Upper lobe of right lung (tissue), 1 donor: ENCODE measurements at regions not wholly inside any gene's neighbourhood (a gene's known extent, or its start where the extent isn't known, plus 50 kb on each side); places are given as distances from the start of the nearest gene placed in this dataset.
A peak's percentile ranks its signal among the peaks of the same experiment; 100 is the strongest.

Experiments
- ATAC-seq: fragments of 200-7000 bp; cut with Tn5 transposase; one replicate; pipeline ENCODE4 v1.9.1; 2020; ENCODE audit warnings: mild to moderate bottlenecking, moderate library complexity
- DNase-seq: peaks from one replicate; pipeline ENCODE4 v3.0.0-alpha.2; 2020
- H3K27ac ChIP-seq: fragments of 200-600 bp; one replicate; pipeline ENCODE4 v1.8.0; 2022
- H3K27me3 ChIP-seq: fragments of 200-600 bp; one replicate; pipeline ENCODE4 v1.8.0; 2022; ENCODE audit warnings: mild to moderate bottlenecking
- H3K36me3 ChIP-seq: fragments of 200-600 bp; one replicate; pipeline ENCODE4 v1.8.0; 2022
- H3K4me1 ChIP-seq: fragments of 200-600 bp; one replicate; pipeline ENCODE4 v1.8.0; 2022
- H3K4me3 ChIP-seq: fragments of 200-600 bp; one replicate; pipeline ENCODE4 v1.8.0; 2022; ENCODE audit warnings: mild to moderate bottlenecking
- H3K9me3 ChIP-seq: fragments of 200-600 bp; one replicate; pipeline ENCODE4 v1.8.0; 2022
- intact Hi-C: fragments of 100-400 bp; cut with DNase I; formaldehyde crosslinking; loops from one replicate; pipeline ENCODE4 v1.11.0; 2022
- TF ChIP-seq, protein P1 (sequence below): fragments of 200-600 bp; IDR thresholded peaks from one replicate; pipeline ENCODE4 v1.8.0; 2022; ENCODE audit warnings: antibody characterized with exemption
- donor health status: DM: no; HTN: yes; CAD: no; lungs with severe emphysema.

DNA sequence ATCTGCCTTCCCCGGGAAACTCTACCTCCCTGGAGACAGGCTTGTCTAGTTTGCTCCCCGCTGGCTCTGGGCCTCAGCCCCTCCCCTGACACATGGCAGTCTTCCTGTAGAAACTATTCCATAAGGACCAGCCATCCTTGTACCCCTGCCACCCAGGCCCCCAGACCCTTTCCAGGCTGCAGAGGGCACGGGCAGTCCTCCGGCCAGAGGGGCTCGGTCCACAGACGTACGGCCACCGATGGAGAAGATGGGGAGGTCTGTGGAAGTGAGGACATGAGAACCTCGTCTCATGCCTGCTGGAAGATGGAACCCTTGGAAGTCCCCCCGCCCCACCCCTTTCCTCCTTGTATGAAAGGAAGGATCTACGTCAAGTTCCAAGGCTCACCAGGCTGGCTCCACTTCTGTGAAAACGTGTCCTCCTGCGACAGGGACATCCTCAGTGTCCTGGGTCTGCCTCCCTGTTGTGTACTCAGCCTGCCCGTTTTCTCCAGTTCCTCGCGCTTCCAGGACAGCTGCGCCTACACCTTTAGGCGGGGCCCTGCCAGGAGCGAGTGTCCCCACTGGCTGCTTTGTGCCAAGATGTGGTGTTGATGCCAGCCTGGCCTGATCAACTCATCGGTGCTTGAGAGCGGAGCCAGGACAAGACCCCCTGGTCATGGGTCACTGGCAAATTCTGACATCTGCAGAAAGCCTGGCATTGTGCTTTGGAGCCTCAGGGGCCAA, 414.9 kb downstream of the GLRX3 start:
- H3K9me3 ChIP-seq, result no peaks in the 10 kb centered on the region
- ATAC-seq, result peak; percentile 6
- no peaks in the 10 kb centered on the region for H3K4me1 ChIP-seq
- intact Hi-C loops, result no loop called here
- H3K36me3 ChIP-seq, result no peaks in the 10 kb centered on the region
- TF ChIP-seq, protein P1, sequence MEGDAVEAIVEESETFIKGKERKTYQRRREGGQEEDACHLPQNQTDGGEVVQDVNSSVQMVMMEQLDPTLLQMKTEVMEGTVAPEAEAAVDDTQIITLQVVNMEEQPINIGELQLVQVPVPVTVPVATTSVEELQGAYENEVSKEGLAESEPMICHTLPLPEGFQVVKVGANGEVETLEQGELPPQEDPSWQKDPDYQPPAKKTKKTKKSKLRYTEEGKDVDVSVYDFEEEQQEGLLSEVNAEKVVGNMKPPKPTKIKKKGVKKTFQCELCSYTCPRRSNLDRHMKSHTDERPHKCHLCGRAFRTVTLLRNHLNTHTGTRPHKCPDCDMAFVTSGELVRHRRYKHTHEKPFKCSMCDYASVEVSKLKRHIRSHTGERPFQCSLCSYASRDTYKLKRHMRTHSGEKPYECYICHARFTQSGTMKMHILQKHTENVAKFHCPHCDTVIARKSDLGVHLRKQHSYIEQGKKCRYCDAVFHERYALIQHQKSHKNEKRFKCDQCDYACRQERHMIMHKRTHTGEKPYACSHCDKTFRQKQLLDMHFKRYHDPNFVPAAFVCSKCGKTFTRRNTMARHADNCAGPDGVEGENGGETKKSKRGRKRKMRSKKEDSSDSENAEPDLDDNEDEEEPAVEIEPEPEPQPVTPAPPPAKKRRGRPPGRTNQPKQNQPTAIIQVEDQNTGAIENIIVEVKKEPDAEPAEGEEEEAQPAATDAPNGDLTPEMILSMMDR, result no peak
- H3K4me3 ChIP-seq, result no peak overlapping the region
- H3K27me3 ChIP-seq, result no peaks in the 10 kb centered on the region
- peak; percentile 55 for DNase-seq
- no peak overlapping the region for H3K27ac ChIP-seq

DNA sequence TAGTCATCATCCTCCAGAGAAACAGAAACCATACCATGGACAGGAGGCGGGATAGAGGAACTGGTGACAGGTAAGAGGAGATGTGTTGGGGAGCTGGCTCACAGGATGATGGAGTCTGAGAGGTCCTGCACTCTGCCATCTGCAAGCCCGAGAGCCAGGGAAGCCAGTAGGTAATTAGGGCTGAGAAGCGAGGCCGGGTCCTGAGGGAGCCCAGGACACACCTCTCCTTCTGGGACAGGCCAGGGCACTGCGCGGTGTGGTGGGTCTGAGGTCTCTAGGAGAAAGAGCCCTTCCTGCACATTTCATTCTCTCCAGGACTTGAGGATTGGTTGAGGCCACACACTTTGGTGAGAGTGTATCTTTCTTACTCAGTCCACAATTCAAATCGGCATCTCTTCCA, 415.5 kb downstream of the GLRX3 start:
- DNase-seq (peak; percentile 40), ATAC-seq (no peak)
- no peaks in the 10 kb centered on the region for H3K4me1 ChIP-seq
- no peaks in the 10 kb centered on the region for H3K36me3 ChIP-seq
- H3K9me3 ChIP-seq, result no peaks in the 10 kb centered on the region
- H3K27me3 ChIP-seq, result no peaks in the 10 kb centered on the region
- intact Hi-C loops, result no loop called here
- TF ChIP-seq, protein P1, result no peak
- H3K4me3 ChIP-seq, result no peak overlapping the region
- H3K27ac ChIP-seq, result no peak overlapping the region

DNA sequence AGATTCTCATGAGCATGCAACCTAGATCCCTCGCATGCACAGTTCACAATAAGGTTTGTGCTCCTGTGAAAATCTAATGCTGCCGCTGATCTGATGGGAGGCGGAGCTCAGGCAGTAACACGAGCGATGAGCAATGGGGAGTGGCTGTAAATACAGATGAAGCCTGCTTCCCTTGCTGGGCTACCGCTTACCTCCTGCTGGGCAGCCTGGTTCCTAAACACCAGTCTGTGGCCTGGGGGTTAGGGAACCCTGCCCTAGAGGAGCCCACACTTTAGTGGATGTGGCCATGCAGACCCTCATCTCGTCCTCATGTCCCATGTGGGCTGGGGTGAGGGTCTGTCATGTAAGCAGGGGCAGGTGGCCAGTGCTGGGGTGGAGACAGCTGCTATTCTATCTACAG, 417.6 kb downstream of the GLRX3 start:
- TF ChIP-seq, protein P1, result no peak
- ATAC-seq, result no peak
- intact Hi-C loops, result no loop called here
- H3K9me3 ChIP-seq, result no peaks in the 10 kb centered on the region
- H3K27me3 ChIP-seq, result no peaks in the 10 kb centered on the region
- no peak for DNase-seq
- H3K4me3 ChIP-seq, result no peak overlapping the region
- H3K4me1 ChIP-seq, result no peaks in the 10 kb centered on the region
- no peaks in the 10 kb centered on the region for H3K36me3 ChIP-seq
- H3K27ac ChIP-seq, result no peak overlapping the region

DNA sequence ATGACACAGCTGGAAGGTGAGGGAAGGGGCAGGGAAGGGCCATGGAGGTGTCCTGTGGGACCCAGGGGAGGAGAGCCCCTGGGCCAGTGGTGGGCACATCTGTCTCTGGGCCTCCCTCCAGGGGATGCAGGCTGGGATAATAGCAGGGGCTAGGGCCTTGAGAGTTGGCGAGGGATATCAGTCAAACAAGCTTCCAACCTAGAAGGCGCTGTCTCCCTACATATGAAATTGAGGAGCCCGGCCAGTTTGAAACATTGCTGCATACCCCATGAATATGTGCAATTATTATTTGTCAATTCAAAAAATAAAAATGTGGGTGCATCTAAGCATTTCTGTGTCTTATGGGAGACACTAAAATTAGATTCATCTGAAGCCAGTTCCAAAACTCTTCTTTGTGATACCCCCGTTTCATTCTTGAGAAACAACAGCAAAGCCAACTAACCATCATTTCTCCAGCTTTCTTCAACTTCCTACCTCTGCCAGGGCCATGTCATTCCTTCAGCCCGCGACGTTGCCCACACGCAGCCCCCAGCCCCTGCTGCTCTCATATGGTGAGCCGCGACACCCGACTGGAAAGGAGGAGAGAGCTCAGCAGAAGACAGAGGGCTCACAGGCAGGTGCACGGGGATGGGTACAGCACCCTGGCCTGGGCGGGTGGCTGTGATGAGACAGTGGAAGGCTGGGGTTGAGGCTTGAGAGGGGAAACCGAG, 418.7 kb downstream of the GLRX3 start:
- TF ChIP-seq, protein P1, result no peak
- H3K27ac ChIP-seq, result no peak overlapping the region
- ATAC-seq, result no peak
- no peaks in the 10 kb centered on the region for H3K27me3 ChIP-seq
- no peaks in the 10 kb centered on the region for H3K4me1 ChIP-seq
- H3K4me3 ChIP-seq, result no peak overlapping the region
- H3K36me3 ChIP-seq, result no peaks in the 10 kb centered on the region
- intact Hi-C loops, result no loop called here
- no peaks in the 10 kb centered on the region for H3K9me3 ChIP-seq
- DNase-seq, result peak; percentile 51

DNA sequence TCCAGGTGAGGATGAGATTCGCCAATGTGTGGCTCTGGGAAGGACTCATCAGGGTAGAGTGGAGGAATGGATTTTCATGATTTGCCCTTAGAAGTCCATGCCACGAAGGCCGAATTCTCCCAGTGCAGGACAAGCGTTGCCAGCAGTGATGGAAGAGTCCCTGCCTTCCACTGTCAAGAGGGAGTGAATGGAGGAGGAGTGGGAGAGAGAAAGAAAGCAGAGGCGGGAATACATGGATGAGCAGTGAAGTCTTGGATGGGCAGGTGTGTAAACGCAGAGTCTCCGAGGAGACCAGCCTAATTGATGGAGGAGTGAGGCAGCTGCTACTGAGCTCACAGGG, 419.2 kb downstream of the GLRX3 start:
- Histone ChIP-seq H3K9me3 (no peaks in the 10 kb centered on the region), H3K4me1 (no peaks in the 10 kb centered on the region), H3K4me3 (no peak overlapping the region), H3K27me3 (no peaks in the 10 kb centered on the region), H3K36me3 (no peaks in the 10 kb centered on the region), H3K27ac (no peak overlapping the region)
- intact Hi-C loops, result no loop called here
- TF ChIP-seq, protein P1, result no peak
- no peak for ATAC-seq
- no peak for DNase-seq
